Gastrocnemius medialis (tissue), 4 donors: ENCODE measurements at regions not wholly inside any gene's neighbourhood (a gene's known extent, or its start where the extent isn't known, plus 50 kb on each side); places are given as distances from the start of the nearest gene placed in this dataset.

Source experiments
- ATAC-seq, 2 donors: fragments of 150-250 bp; one replicate each; pipeline ENCODE4 v1.9.1; 2016
- DNase-seq, 2 donors: peaks; one replicate each; pipeline ENCODE4 v3.0.0-alpha.2; 2019
- H3K27ac ChIP-seq, 4 donors: fragments of 200-600 bp; sonication (generic); 1 replicate in 1 of 4; 2 replicates in 3 of 4; pipeline ENCODE4 v1.5.1; 2016 to 2018; ENCODE audit warnings: mild to moderate bottlenecking in 2 of 4, moderate library complexity in 1 of 4
- H3K27me3 ChIP-seq, 3 donors: fragments of 200-600 bp; sonication (generic) in 2 of 3; 1 replicate in 1 of 3; 2 replicates in 2 of 3; pipeline versions ENCODE4 v1.5.1 to v1.6.0; 2016 to 2019; ENCODE audit warnings: mild to moderate bottlenecking in 1 of 3, moderate library complexity in 1 of 3
- H3K36me3 ChIP-seq, 2 donors: fragments of 200-600 bp; sonication (generic) in 1 of 2; one replicate each; pipeline ENCODE4 v1.5.1; 2017 to 2018
- H3K4me1 ChIP-seq, 2 donors: fragments of 200-600 bp; sonication (generic) in 1 of 2; one replicate each; pipeline ENCODE4 v1.5.1; 2016 to 2017; ENCODE audit warnings: mild to moderate bottlenecking in 2 of 2
- H3K4me3 ChIP-seq, 4 donors: fragments of 200-600 bp; sonication (generic) in 3 of 4; 1 replicate in 1 of 4; 2 replicates in 3 of 4; pipeline ENCODE4 v1.5.1; 2016 to 2019; ENCODE audit warnings: mild to moderate bottlenecking in 2 of 4
- H3K9me3 ChIP-seq, 3 donors: fragments of 200-600 bp; sonication (generic) in 2 of 3; 1 replicate in 1 of 3; 2 replicates in 2 of 3; pipeline ENCODE4 v1.5.1; 2016 to 2019
- CTCF ChIP-seq, 5 experiments: fragments of 450-650 bp in 3 of 5; fragments of 200-600 bp in 2 of 5; sonication (generic) in 2 of 5; IDR thresholded peaks in 4 of 5; conservative IDR thresholded peaks in 1 of 5; 1 replicate in 4 of 5; 2 replicates in 1 of 5; pipeline ENCODE4 v1.5.1; 2016 to 2019; ENCODE audit warnings: antibody characterized with exemption in 5 of 5, mild to moderate bottlenecking in 3 of 5, moderate library complexity in 3 of 5
- POLR2A ChIP-seq, 2 donors: fragments of 450-650 bp; IDR thresholded peaks; one replicate each; pipeline ENCODE4 v1.6.1; 2017; ENCODE audit warnings: antibody characterized with exemption in 2 of 2, mild to moderate bottlenecking in 2 of 2, moderate library complexity in 2 of 2
- in situ Hi-C, 4 donors: fragments of 200-750 bp; cut with MboI; loops; one replicate each; pipeline versions ENCODE4 v1.15.0 to v1.8.0; 2017; ENCODE audit warnings: low sequenced_read_pairs in 4 of 4
- intact Hi-C: fragments of 100-400 bp; cut with DNase I; formaldehyde crosslinking; loops from one replicate; pipeline ENCODE4 v1.15.1; 2023; ENCODE audit warnings: low total_unique reads

- DNase-seq (no peak), ATAC-seq (no peak)
- no peaks in the 10 kb centered on the region for H3K9me3 ChIP-seq
- intact Hi-C loops = no loop called here
- in situ Hi-C loops = no loop called here
- no peaks in the 10 kb centered on the region for H3K27me3 ChIP-seq
- no peak overlapping the region for H3K4me3 ChIP-seq
- H3K36me3 ChIP-seq = no peaks in the 10 kb centered on the region
- TF ChIP-seq CTCF (IDR thresholded peaks at IDR 0.05 in 4 of 5, conservative IDR thresholded peaks at IDR 0.05 in 1 of 5) (no peak), POLR2A (IDR thresholded peaks at IDR 0.05) (no peak)
- no peak overlapping the region for H3K27ac ChIP-seq
- no peaks in the 10 kb centered on the region for H3K4me1 ChIP-seq
Measured at GRCh38 chr11:105344938-105345337, 205.4 kb upstream of the CARD18 start.

- Histone ChIP-seq H3K27me3 (no peaks in the 10 kb centered on the region), H3K36me3 (no peaks in the 10 kb centered on the region), H3K9me3 (no peaks in the 10 kb centered on the region), H3K4me3 (no peak overlapping the region), H3K27ac (no peak overlapping the region), H3K4me1 (no peaks in the 10 kb centered on the region)
- TF ChIP-seq POLR2A (IDR thresholded peaks at IDR 0.05) = no peak
- no peak for TF ChIP-seq CTCF (IDR thresholded peaks at IDR 0.05 in 4 of 5, conservative IDR thresholded peaks at IDR 0.05 in 1 of 5)
- in situ Hi-C loops = no loop called here
- intact Hi-C loops = no loop called here
- DNase-seq (no peak), ATAC-seq (no peak)
Measured at GRCh38 chr11:105334025-105334714, 194.6 kb upstream of the CARD18 start.

GRCh38 chr11:105333153-105333552 lies 193.6 kb upstream of the CARD18 start:
- Histone ChIP-seq H3K4me3 (no peak overlapping the region), H3K9me3 (no peaks in the 10 kb centered on the region), H3K27me3 (no peaks in the 10 kb centered on the region), H3K36me3 (no peaks in the 10 kb centered on the region), H3K4me1 (no peaks in the 10 kb centered on the region), H3K27ac (no peak overlapping the region)
- ATAC-seq (no peak), DNase-seq (no peak)
- TF ChIP-seq CTCF (IDR thresholded peaks at IDR 0.05 in 4 of 5, conservative IDR thresholded peaks at IDR 0.05 in 1 of 5) (no peak), POLR2A (IDR thresholded peaks at IDR 0.05) (no peak)
- in situ Hi-C loops (no loop called here), intact Hi-C loops (no loop called here)

GRCh38 chr11:105332171-105332570 lies 192.6 kb upstream of the CARD18 start:
- Histone ChIP-seq H3K36me3 (no peaks in the 10 kb centered on the region), H3K9me3 (no peaks in the 10 kb centered on the region), H3K27ac (no peak overlapping the region), H3K4me3 (no peak overlapping the region), H3K27me3 (no peaks in the 10 kb centered on the region), H3K4me1 (no peaks in the 10 kb centered on the region)
- in situ Hi-C loops (no loop called here), intact Hi-C loops (no loop called here)
- DNase-seq (no peak), ATAC-seq (no peak)
- no peak for TF ChIP-seq POLR2A (IDR thresholded peaks at IDR 0.05)
- no peak for TF ChIP-seq CTCF (IDR thresholded peaks at IDR 0.05 in 4 of 5, conservative IDR thresholded peaks at IDR 0.05 in 1 of 5)

- H3K36me3 ChIP-seq = no peaks in the 10 kb centered on the region
- intact Hi-C loops = no loop called here
- ATAC-seq = no peak
- H3K27ac ChIP-seq = no peak overlapping the region
- no peaks in the 10 kb centered on the region for H3K27me3 ChIP-seq
- H3K4me3 ChIP-seq = no peak overlapping the region
- no peak for DNase-seq
- TF ChIP-seq POLR2A (IDR thresholded peaks at IDR 0.05) (no peak), CTCF (IDR thresholded peaks at IDR 0.05 in 4 of 5, conservative IDR thresholded peaks at IDR 0.05 in 1 of 5) (no peak)
- H3K9me3 ChIP-seq = no peaks in the 10 kb centered on the region
- no peaks in the 10 kb centered on the region for H3K4me1 ChIP-seq
- in situ Hi-C loops = no loop called here
Measured at GRCh38 chr11:105328061-105328460, 188.5 kb upstream of the CARD18 start.
